ENCODE measurements at regions not wholly inside any gene's neighbourhood (a gene's known extent, or its start where the extent isn't known, plus 50 kb on each side); places are given as distances from the start of the nearest gene placed in this dataset.
A peak's percentile ranks its signal among the peaks of the same experiment; 100 is the strongest.
"Not testable (repeated sequence)": the region's sequence is repeated elsewhere in the genome, so short reads cannot be mapped to it uniquely, and the experiment has no call there.

GRCh38 chr5:17819783-17820182, 185.5 kb downstream of the TAF11L14 start:
- DNase-seq (ENCODE audit: low read depth, low spot score), result no peak

GRCh38 chr5:17828681-17829080, 194.4 kb downstream of the TAF11L14 start:
- DNase-seq (ENCODE audit: low read depth, low spot score), result peak; percentile 36

GRCh38 chr5:17829456-17829855, 195.2 kb downstream of the TAF11L14 start:
- DNase-seq (ENCODE audit: low read depth, low spot score), result no peak

- no peak for DNase-seq (ENCODE audit: low read depth, low spot score)
Measured at GRCh38 chr5:17831279-17831678, 197.0 kb downstream of the TAF11L14 start.

GRCh38 chr5:17832949-17833745, 198.9 kb downstream of the TAF11L14 start:
- DNase-seq (ENCODE audit: low read depth, low spot score), result peak; percentile 50

- DNase-seq (ENCODE audit: low read depth, low spot score), result no peak
Measured at GRCh38 chr5:17837757-17838156, 203.5 kb downstream of the TAF11L14 start.

GRCh38 chr5:17838469-17838868, 204.2 kb downstream of the TAF11L14 start:
- no peak for DNase-seq (ENCODE audit: low read depth, low spot score)

- DNase-seq (ENCODE audit: low read depth, low spot score), result no peak
Measured at GRCh38 chr5:17839848-17840247, 205.6 kb downstream of the TAF11L14 start.

GRCh38 chr5:17846496-17846895, 212.2 kb downstream of the TAF11L14 start:
- no peak for DNase-seq (ENCODE audit: low read depth, low spot score)

- DNase-seq (ENCODE audit: low read depth, low spot score), result no peak
Measured at GRCh38 chr5:17847286-17847685, 213.0 kb downstream of the TAF11L14 start.

- no peak for DNase-seq (ENCODE audit: low read depth, low spot score)
Measured at GRCh38 chr5:17852111-17852510, 217.9 kb downstream of the TAF11L14 start.

GRCh38 chr5:17852740-17853139, 218.5 kb downstream of the TAF11L14 start:
- DNase-seq (ENCODE audit: low read depth, low spot score), result no peak

- no peak for DNase-seq (ENCODE audit: low read depth, low spot score)
Measured at GRCh38 chr5:17854901-17855300, 220.6 kb downstream of the TAF11L14 start.

GRCh38 chr5:17860660-17861315, 226.5 kb downstream of the TAF11L14 start:
- DNase-seq (ENCODE audit: low read depth, low spot score), result no peak

GRCh38 chr5:17864903-17865302, 230.6 kb downstream of the TAF11L14 start:
- DNase-seq (ENCODE audit: low read depth, low spot score), result not testable (repeated sequence)

- DNase-seq (ENCODE audit: low read depth, low spot score), result not testable (repeated sequence)
Measured at GRCh38 chr5:17865966-17866365, 231.7 kb downstream of the TAF11L14 start.

- DNase-seq (ENCODE audit: low read depth, low spot score), result no peak
Measured at GRCh38 chr5:17872204-17872603, 237.9 kb downstream of the TAF11L14 start.

- DNase-seq (ENCODE audit: low read depth, low spot score), result no peak
Measured at GRCh38 chr5:17878541-17878940, 244.3 kb downstream of the TAF11L14 start.

- DNase-seq (ENCODE audit: low read depth, low spot score), result no peak
Measured at GRCh38 chr5:17879276-17879675, 245.0 kb downstream of the TAF11L14 start.

GRCh38 chr5:17880869-17881268, 246.6 kb downstream of the TAF11L14 start:
- no peak for DNase-seq (ENCODE audit: low read depth, low spot score)

- no peak for DNase-seq (ENCODE audit: low read depth, low spot score)
Measured at GRCh38 chr5:17882760-17883488, 248.7 kb downstream of the TAF11L14 start.

- DNase-seq (ENCODE audit: low read depth, low spot score), result no peak
Measured at GRCh38 chr5:17888155-17888554, 253.9 kb downstream of the TAF11L14 start.

All from smooth muscle cell of the brain vasculature (primary cell).